ENCODE measurements at regions not wholly inside any gene's neighbourhood (a gene's known extent, or its start where the extent isn't known, plus 50 kb on each side); places are given as distances from the start of the nearest gene placed in this dataset.

- no peak for TF ChIP-seq EZH2phosphoT487 (IDR thresholded peaks at IDR 0.05; ENCODE audit: borderline replicate concordance)
- no peak for TF ChIP-seq CTCF (IDR thresholded peaks at IDR 0.05 in 2 of 3, conservative IDR thresholded peaks at IDR 0.05 in 1 of 3; ENCODE audit: borderline replicate concordance in 1 of 3, insufficient read depth in 1 of 3, low read depth in 2 of 3, low read length in 2 of 3)
Measured at GRCh38 chr1:219550201-219550600, 62.7 kb downstream of the ZC3H11B start.

Data from HCT116 (cell line).